ENCODE measurements at regions not wholly inside any gene's neighbourhood (a gene's known extent, or its start where the extent isn't known, plus 50 kb on each side); places are given as distances from the start of the nearest gene placed in this dataset.
"Not testable (repeated sequence)": the region's sequence is repeated elsewhere in the genome, so short reads cannot be mapped to it uniquely, and the experiment has no call there.

- no peak for DNase-seq (ENCODE audit: low read depth, low spot score)
- in situ Hi-C loops (cut with HindIII; ENCODE audit: low sequenced_read_pairs) = no loop called here
- H3K4me3 ChIP-seq (ENCODE audit: low read depth, low read length) = no peak overlapping the region
- no peak for TF ChIP-seq CTCF (IDR thresholded peaks at IDR 0.05; ENCODE audit: low read depth, low read length)
These were observed 102.3 kb downstream of the NPIPB11 start for GRCh38 chr16:29304251-29304650.

GRCh38 chr16:29303520-29303919 is 103.0 kb downstream of the NPIPB11 start:
- DNase-seq (ENCODE audit: low read depth, low spot score) = no peak
- in situ Hi-C loops (cut with HindIII; ENCODE audit: low sequenced_read_pairs) = no loop called here
- H3K4me3 ChIP-seq (ENCODE audit: low read depth, low read length) = no peak overlapping the region
- TF ChIP-seq CTCF (IDR thresholded peaks at IDR 0.05; ENCODE audit: low read depth, low read length) = no peak

- no peak overlapping the region for H3K4me3 ChIP-seq (ENCODE audit: low read depth, low read length)
- TF ChIP-seq CTCF (IDR thresholded peaks at IDR 0.05; ENCODE audit: low read depth, low read length) = no peak
- DNase-seq (ENCODE audit: low read depth, low spot score) = no peak
- in situ Hi-C loops (cut with HindIII; ENCODE audit: low sequenced_read_pairs) = no loop called here
These were observed 103.5 kb downstream of the NPIPB11 start for GRCh38 chr16:29302976-29303375.

GRCh38 chr16:29302433-29302832 is 104.1 kb downstream of the NPIPB11 start:
- in situ Hi-C loops (cut with HindIII; ENCODE audit: low sequenced_read_pairs); DNase-seq (ENCODE audit: low read depth, low spot score): not testable (repeated sequence)

GRCh38 chr16:29301662-29302285 is 104.7 kb downstream of the NPIPB11 start:
- DNase-seq (ENCODE audit: low read depth, low spot score); H3K4me3 ChIP-seq (ENCODE audit: low read depth, low read length); in situ Hi-C loops (cut with HindIII; ENCODE audit: low sequenced_read_pairs): not testable (repeated sequence)

More at GRCh38 chr16:29302433-29302832, 104.1 kb downstream of the NPIPB11 start:
- not testable (repeated sequence) for H3K4me3 ChIP-seq (ENCODE audit: low read depth, low read length)

GRCh38 chr16:29300541-29301535 is 105.7 kb downstream of the NPIPB11 start:
- in situ Hi-C loops (cut with HindIII; ENCODE audit: low sequenced_read_pairs); H3K4me3 ChIP-seq (ENCODE audit: low read depth, low read length); DNase-seq (ENCODE audit: low read depth, low spot score): not testable (repeated sequence)

GRCh38 chr16:29300030-29300491 is 106.5 kb downstream of the NPIPB11 start:
- in situ Hi-C loops (cut with HindIII; ENCODE audit: low sequenced_read_pairs); H3K4me3 ChIP-seq (ENCODE audit: low read depth, low read length); DNase-seq (ENCODE audit: low read depth, low spot score): not testable (repeated sequence)

- DNase-seq (ENCODE audit: low read depth, low spot score); in situ Hi-C loops (cut with HindIII; ENCODE audit: low sequenced_read_pairs); H3K4me3 ChIP-seq (ENCODE audit: low read depth, low read length): not testable (repeated sequence)
These were observed 107.5 kb downstream of the NPIPB11 start for GRCh38 chr16:29298997-29299396.

- in situ Hi-C loops (cut with HindIII; ENCODE audit: low sequenced_read_pairs) = not testable (repeated sequence)
These were observed 108.2 kb downstream of the NPIPB11 start for GRCh38 chr16:29298307-29298706.

GRCh38 chr16:29297809-29298177 is 108.7 kb downstream of the NPIPB11 start:
- DNase-seq (ENCODE audit: low read depth, low spot score); in situ Hi-C loops (cut with HindIII; ENCODE audit: low sequenced_read_pairs); H3K4me3 ChIP-seq (ENCODE audit: low read depth, low read length): not testable (repeated sequence)

More at GRCh38 chr16:29298307-29298706, 108.2 kb downstream of the NPIPB11 start:
- not testable (repeated sequence) for H3K4me3 ChIP-seq (ENCODE audit: low read depth, low read length); DNase-seq (ENCODE audit: low read depth, low spot score)

GRCh38 chr16:29297144-29297808 is 109.2 kb downstream of the NPIPB11 start:
- H3K4me3 ChIP-seq (ENCODE audit: low read depth, low read length); in situ Hi-C loops (cut with HindIII; ENCODE audit: low sequenced_read_pairs); DNase-seq (ENCODE audit: low read depth, low spot score): not testable (repeated sequence)

- in situ Hi-C loops (cut with HindIII; ENCODE audit: low sequenced_read_pairs); H3K4me3 ChIP-seq (ENCODE audit: low read depth, low read length); DNase-seq (ENCODE audit: low read depth, low spot score): not testable (repeated sequence)
These were observed 110.3 kb downstream of the NPIPB11 start for GRCh38 chr16:29296176-29296575.
